Activated CD4-positive, alpha-beta T cell treated with anti-CD3 and anti-CD28 coated beads, Interleukin-10, Interleukin-2, amounts not matched to agents 100 ng/mL and 50 ng/mL, durations not matched to agents 16 hours and 8 hours (primary cell): ENCODE measurements at regions not wholly inside any gene's neighbourhood (a gene's known extent, or its start where the extent isn't known, plus 50 kb on each side); places are given as distances from the start of the nearest gene placed in this dataset.
"Not testable (repeated sequence)": the region's sequence is repeated elsewhere in the genome, so short reads cannot be mapped to it uniquely, and the experiment has no call there.

Experiments used
- DNase-seq: peaks from one replicate; pipeline ENCODE4 v3.0.0-alpha.2; 2020

- no peak for DNase-seq
Observed at GRCh38 chr3:170701696-170702678, 116.1 kb upstream of the SLC7A14 start.

- no peak for DNase-seq
Observed at GRCh38 chr3:170700054-170700404, 114.2 kb upstream of the SLC7A14 start.

GRCh38 chr3:170699158-170700053 lies 113.5 kb upstream of the SLC7A14 start:
- no peak for DNase-seq

- no peak for DNase-seq
Observed at GRCh38 chr3:170697908-170698307, 112.0 kb upstream of the SLC7A14 start.

- no peak for DNase-seq
Observed at GRCh38 chr3:170697131-170697530, 111.3 kb upstream of the SLC7A14 start.

- no peak for DNase-seq
Observed at GRCh38 chr3:170695486-170696064, 109.7 kb upstream of the SLC7A14 start.

GRCh38 chr3:170692720-170693119 lies 106.8 kb upstream of the SLC7A14 start:
- peak; percentile 13 for DNase-seq

- DNase-seq, result no peak
Observed at GRCh38 chr3:170690661-170690981, 104.7 kb upstream of the SLC7A14 start.

- DNase-seq, result peak; percentile 48
Observed at GRCh38 chr3:170689893-170690660, 104.2 kb upstream of the SLC7A14 start.

- no peak for DNase-seq
Observed at GRCh38 chr3:170689296-170689829, 103.5 kb upstream of the SLC7A14 start.

GRCh38 chr3:170688222-170688621 lies 102.3 kb upstream of the SLC7A14 start:
- DNase-seq, result not testable (repeated sequence)

GRCh38 chr3:170680593-170680992 lies 94.7 kb upstream of the SLC7A14 start:
- no peak for DNase-seq

- DNase-seq, result no peak
Observed at GRCh38 chr3:170679190-170679589, 93.3 kb upstream of the SLC7A14 start.

GRCh38 chr3:170670504-170670903 lies 84.6 kb upstream of the SLC7A14 start:
- DNase-seq, result no peak

GRCh38 chr3:170662986-170663385 lies 77.1 kb upstream of the SLC7A14 start:
- DNase-seq, result not testable (repeated sequence)

- DNase-seq, result no peak
Observed at GRCh38 chr3:170660139-170660538, 74.3 kb upstream of the SLC7A14 start.

GRCh38 chr3:170657312-170657711 lies 71.4 kb upstream of the SLC7A14 start:
- no peak for DNase-seq

GRCh38 chr3:170656284-170656683 lies 70.4 kb upstream of the SLC7A14 start:
- DNase-seq, result no peak

- DNase-seq, result no peak
Observed at GRCh38 chr3:170653801-170654200, 67.9 kb upstream of the SLC7A14 start.

GRCh38 chr3:170651260-170651845 lies 65.5 kb upstream of the SLC7A14 start:
- no peak for DNase-seq

GRCh38 chr3:170650557-170650956 lies 64.7 kb upstream of the SLC7A14 start:
- not testable (repeated sequence) for DNase-seq

- DNase-seq, result no peak
Observed at GRCh38 chr3:170644711-170645110, 58.8 kb upstream of the SLC7A14 start.
